Thyroid gland (tissue), 4 donors: ENCODE measurements at regions not wholly inside any gene's neighbourhood (a gene's known extent, or its start where the extent isn't known, plus 50 kb on each side); places are given as distances from the start of the nearest gene placed in this dataset.

Experiments
- DNase-seq, 2 donors: peaks; one replicate each; pipeline ENCODE4 v3.0.0-alpha.2; 2019
- H3K27ac ChIP-seq, 3 donors: fragments of 200-600 bp; sonication (generic); 1 replicate in 2 of 3; 2 replicates in 1 of 3; pipeline ENCODE4 v1.5.1; 2016 to 2019; ENCODE audit warnings: mild to moderate bottlenecking in 1 of 3, moderate library complexity in 1 of 3
- H3K27me3 ChIP-seq: fragments of 200-600 bp; sonication (generic); one replicate; pipeline ENCODE4 v1.5.1; 2019
- H3K36me3 ChIP-seq, 2 donors: fragments of 200-600 bp; sonication (generic); one replicate each; pipeline ENCODE4 v1.5.1; 2016 to 2019
- H3K4me1 ChIP-seq, 2 donors: fragments of 200-600 bp; sonication (generic); one replicate each; pipeline ENCODE4 v1.5.1; 2017 to 2019
- H3K4me3 ChIP-seq, 3 donors: fragments of 200-600 bp; sonication (generic); replicated peaks in 1 of 3; 1 replicate in 2 of 3; 2 replicates in 1 of 3; pipeline ENCODE4 v1.5.1; 2016; ENCODE audit warnings: mild to moderate bottlenecking in 1 of 3
- H3K9me3 ChIP-seq: fragments of 200-600 bp; sonication (generic); one replicate; pipeline ENCODE4 v1.5.1; 2017
- POLR2A ChIP-seq, 2 donors: fragments of 450-650 bp; IDR thresholded peaks; one replicate each; pipeline ENCODE4 v1.6.1; 2017; ENCODE audit warnings: antibody characterized with exemption in 2 of 2, mild to moderate bottlenecking in 2 of 2, moderate library complexity in 1 of 2
- WGBS, 2 donors: methylation state at CpG; one replicate each; pipeline ENCODE4 v1.1.5; 2017; 5-methylcytosine and 5-hydroxymethylcytosine counted together
- intact Hi-C: fragments of 100-400 bp; cut with DNase I; formaldehyde crosslinking; loops from one replicate; pipeline ENCODE4 v1.15.1; 2023
- TF ChIP-seq, protein P1 (sequence below), 6 experiments: fragments of 200-600 bp in 3 of 6; fragments of 450-650 bp in 3 of 6; sonication (generic) in 3 of 6; IDR thresholded peaks; one replicate each; pipeline ENCODE4 v1.5.1; 2016 to 2019; ENCODE audit warnings: antibody characterized with exemption in 6 of 6, mild to moderate bottlenecking in 2 of 6, inconsistent platforms in 1 of 6, moderate library complexity in 1 of 6

GRCh38 chr13:44223770-44224444, 149.7 kb upstream of the SERP2 start:
- 11 to 42% methylated on average over 2 of the region's 2 CpGs for WGBS, 2 donors
- Histone ChIP-seq H3K9me3 (no peaks in the 10 kb centered on the region), H3K36me3 (no peaks in the 10 kb centered on the region), H3K4me1 (peaks cover 27 to 33% of the 10 kb centered on the region in 2 donors), H3K4me3 (no peak overlapping the region), H3K27me3 (no peaks in the 10 kb centered on the region), H3K27ac (peak overlapping the region; percentile 5 to 65 (median 59))
- TF ChIP-seq, protein P1, sequence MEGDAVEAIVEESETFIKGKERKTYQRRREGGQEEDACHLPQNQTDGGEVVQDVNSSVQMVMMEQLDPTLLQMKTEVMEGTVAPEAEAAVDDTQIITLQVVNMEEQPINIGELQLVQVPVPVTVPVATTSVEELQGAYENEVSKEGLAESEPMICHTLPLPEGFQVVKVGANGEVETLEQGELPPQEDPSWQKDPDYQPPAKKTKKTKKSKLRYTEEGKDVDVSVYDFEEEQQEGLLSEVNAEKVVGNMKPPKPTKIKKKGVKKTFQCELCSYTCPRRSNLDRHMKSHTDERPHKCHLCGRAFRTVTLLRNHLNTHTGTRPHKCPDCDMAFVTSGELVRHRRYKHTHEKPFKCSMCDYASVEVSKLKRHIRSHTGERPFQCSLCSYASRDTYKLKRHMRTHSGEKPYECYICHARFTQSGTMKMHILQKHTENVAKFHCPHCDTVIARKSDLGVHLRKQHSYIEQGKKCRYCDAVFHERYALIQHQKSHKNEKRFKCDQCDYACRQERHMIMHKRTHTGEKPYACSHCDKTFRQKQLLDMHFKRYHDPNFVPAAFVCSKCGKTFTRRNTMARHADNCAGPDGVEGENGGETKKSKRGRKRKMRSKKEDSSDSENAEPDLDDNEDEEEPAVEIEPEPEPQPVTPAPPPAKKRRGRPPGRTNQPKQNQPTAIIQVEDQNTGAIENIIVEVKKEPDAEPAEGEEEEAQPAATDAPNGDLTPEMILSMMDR (IDR thresholded peaks at IDR 0.05), result no peak
- TF ChIP-seq POLR2A (IDR thresholded peaks at IDR 0.05), result no peak
- intact Hi-C loops, result no loop called here
- no peak for DNase-seq

- H3K27ac ChIP-seq, result peak overlapping the region; percentile 52 to 71 (median 59)
- H3K4me3 ChIP-seq, result no peak overlapping the region
- intact Hi-C loops, result no loop called here
- DNase-seq, result no peak
- no peak for TF ChIP-seq POLR2A (IDR thresholded peaks at IDR 0.05)
- TF ChIP-seq, protein P1 (IDR thresholded peaks at IDR 0.05), result no peak
- H3K9me3 ChIP-seq, result no peaks in the 10 kb centered on the region
- 52 to 70% methylated on average over 2 of the region's 2 CpGs for WGBS, 2 donors
- peaks cover 20 to 26% of the 10 kb centered on the region in 2 donors for H3K4me1 ChIP-seq
- no peaks in the 10 kb centered on the region for H3K36me3 ChIP-seq
- H3K27me3 ChIP-seq, result no peaks in the 10 kb centered on the region
These were observed 149.0 kb upstream of the SERP2 start for GRCh38 chr13:44224450-44225149.

GRCh38 chr13:44229371-44230030, 144.1 kb upstream of the SERP2 start:
- Histone ChIP-seq H3K36me3 (no peaks in the 10 kb centered on the region), H3K27ac (no peak overlapping the region), H3K4me1 (peaks cover 20 to 31% of the 10 kb centered on the region in 2 donors), H3K27me3 (no peaks in the 10 kb centered on the region), H3K4me3 (no peak overlapping the region), H3K9me3 (no peaks in the 10 kb centered on the region)
- DNase-seq, result no peak
- intact Hi-C loops, result no loop called here
- 89 to 93% methylated on average over 11 of the region's 11 CpGs for WGBS, 2 donors
- TF ChIP-seq POLR2A (IDR thresholded peaks at IDR 0.05), result no peak
- TF ChIP-seq, protein P1 (IDR thresholded peaks at IDR 0.05), result no peak

GRCh38 chr13:44230071-44230470, 143.6 kb upstream of the SERP2 start:
- no peak overlapping the region for H3K4me3 ChIP-seq
- H3K9me3 ChIP-seq, result no peaks in the 10 kb centered on the region
- intact Hi-C loops, result no loop called here
- H3K36me3 ChIP-seq, result no peaks in the 10 kb centered on the region
- no peaks in the 10 kb centered on the region for H3K27me3 ChIP-seq
- no peak overlapping the region for H3K27ac ChIP-seq
- DNase-seq, result no peak
- peaks cover 25 to 37% of the 10 kb centered on the region in 2 donors for H3K4me1 ChIP-seq
- WGBS, 2 donors, result 84 to 94% methylated on average over 7 of the region's 7 CpGs
- TF ChIP-seq, protein P1 (IDR thresholded peaks at IDR 0.05), result no peak
- no peak for TF ChIP-seq POLR2A (IDR thresholded peaks at IDR 0.05)

DNA sequence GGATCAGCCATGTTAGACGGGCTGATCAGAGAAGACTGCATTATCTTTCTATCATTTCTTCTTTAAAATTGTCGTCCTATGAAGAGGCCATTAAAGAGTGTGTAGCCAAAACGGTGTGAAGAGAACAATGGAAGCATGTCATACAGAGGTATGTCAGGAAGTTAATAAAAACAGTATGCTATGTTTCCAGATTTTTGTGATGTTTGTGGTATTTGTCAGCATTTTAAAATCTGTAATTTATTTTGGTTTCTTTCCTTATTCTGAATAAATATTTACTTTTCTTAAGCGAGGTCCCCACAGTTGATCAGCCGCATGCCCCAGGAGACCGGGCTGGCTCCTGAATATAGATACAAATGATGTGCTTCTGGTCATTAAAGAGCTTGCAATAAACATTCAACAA, 142.9 kb upstream of the SERP2 start:
- H3K27me3 ChIP-seq, result no peaks in the 10 kb centered on the region
- H3K4me1 ChIP-seq, result peaks cover 31 to 43% of the 10 kb centered on the region in 2 donors
- intact Hi-C loops, result no loop called here
- H3K27ac ChIP-seq, result peak overlapping the region in 1 of 3 donors; percentile 82
- no peak overlapping the region for H3K4me3 ChIP-seq
- no peak for DNase-seq
- no peaks in the 10 kb centered on the region for H3K9me3 ChIP-seq
- TF ChIP-seq POLR2A (IDR thresholded peaks at IDR 0.05), result no peak
- TF ChIP-seq, protein P1 (IDR thresholded peaks at IDR 0.05), result no peak
- WGBS, 2 donors, result 84 to 87% methylated on average over 6 of the region's 6 CpGs
- no peaks in the 10 kb centered on the region for H3K36me3 ChIP-seq
